ENCODE measurements at regions not wholly inside any gene's neighbourhood (a gene's known extent, or its start where the extent isn't known, plus 50 kb on each side); places are given as distances from the start of the nearest gene placed in this dataset.

DNA sequence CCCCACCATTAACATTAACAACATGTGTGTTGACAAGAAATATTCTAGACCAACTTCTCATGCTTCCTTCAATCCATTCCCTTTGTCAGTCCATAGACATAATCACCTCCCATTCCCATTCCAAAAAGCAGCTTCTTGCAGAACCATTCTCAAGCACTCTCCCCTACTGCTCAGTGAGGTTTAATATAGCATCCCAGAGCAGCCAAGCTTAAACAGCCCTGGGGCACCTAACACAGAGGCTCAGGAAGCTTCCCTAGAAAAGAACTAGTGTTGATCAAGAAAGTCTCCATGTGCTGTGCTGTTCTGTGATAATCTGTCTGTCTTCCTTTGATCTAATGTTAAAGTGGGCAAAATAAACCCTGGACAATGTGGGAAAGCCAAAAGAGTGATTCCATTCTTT is 174.2 kb upstream of the NOCT start:
- DNase-seq, result no peak
- Mint-ChIP-seq H3K9me3 (no peaks in the 10 kb centered on the region), H3K27ac (peak overlapping the region; percentile 0), H3K4me3 (no peak overlapping the region), H3K36me3 (ENCODE audit: low read depth) (no peaks in the 10 kb centered on the region), H3K4me1 (peaks cover 62% of the 10 kb centered on the region), H3K27me3 (ENCODE audit: low read depth, poor library complexity) (no peaks in the 10 kb centered on the region)
- TF ChIP-seq, protein P1, sequence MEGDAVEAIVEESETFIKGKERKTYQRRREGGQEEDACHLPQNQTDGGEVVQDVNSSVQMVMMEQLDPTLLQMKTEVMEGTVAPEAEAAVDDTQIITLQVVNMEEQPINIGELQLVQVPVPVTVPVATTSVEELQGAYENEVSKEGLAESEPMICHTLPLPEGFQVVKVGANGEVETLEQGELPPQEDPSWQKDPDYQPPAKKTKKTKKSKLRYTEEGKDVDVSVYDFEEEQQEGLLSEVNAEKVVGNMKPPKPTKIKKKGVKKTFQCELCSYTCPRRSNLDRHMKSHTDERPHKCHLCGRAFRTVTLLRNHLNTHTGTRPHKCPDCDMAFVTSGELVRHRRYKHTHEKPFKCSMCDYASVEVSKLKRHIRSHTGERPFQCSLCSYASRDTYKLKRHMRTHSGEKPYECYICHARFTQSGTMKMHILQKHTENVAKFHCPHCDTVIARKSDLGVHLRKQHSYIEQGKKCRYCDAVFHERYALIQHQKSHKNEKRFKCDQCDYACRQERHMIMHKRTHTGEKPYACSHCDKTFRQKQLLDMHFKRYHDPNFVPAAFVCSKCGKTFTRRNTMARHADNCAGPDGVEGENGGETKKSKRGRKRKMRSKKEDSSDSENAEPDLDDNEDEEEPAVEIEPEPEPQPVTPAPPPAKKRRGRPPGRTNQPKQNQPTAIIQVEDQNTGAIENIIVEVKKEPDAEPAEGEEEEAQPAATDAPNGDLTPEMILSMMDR (IDR thresholded peaks at IDR 0.05), result no peak

DNA sequence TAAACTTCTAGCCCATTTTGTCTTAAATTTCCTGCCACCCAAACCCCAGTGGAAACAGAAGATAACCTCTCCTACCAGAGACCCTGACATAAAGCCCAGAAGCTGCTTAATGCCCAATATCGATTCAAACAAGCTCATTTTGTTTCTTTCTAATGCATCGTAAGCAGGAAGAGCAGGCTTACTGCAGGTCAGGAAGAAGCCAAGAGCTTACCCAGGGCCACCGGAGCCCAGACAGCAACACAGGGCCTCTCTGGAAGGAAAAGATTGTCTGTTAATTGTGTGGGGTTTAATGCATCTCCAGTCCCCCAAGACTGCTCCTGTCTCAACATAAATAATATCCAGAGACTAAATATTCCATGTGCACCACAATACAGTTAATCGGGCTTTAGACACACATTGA is 177.3 kb upstream of the NOCT start:
- DNase-seq, result no peak
- Mint-ChIP-seq H3K4me1 (peaks cover 61% of the 10 kb centered on the region), H3K27me3 (ENCODE audit: low read depth, poor library complexity) (no peaks in the 10 kb centered on the region), H3K27ac (no peak overlapping the region), H3K9me3 (no peaks in the 10 kb centered on the region), H3K4me3 (no peak overlapping the region), H3K36me3 (ENCODE audit: low read depth) (no peaks in the 10 kb centered on the region)
- TF ChIP-seq, protein P1 (IDR thresholded peaks at IDR 0.05), result no peak

DNA sequence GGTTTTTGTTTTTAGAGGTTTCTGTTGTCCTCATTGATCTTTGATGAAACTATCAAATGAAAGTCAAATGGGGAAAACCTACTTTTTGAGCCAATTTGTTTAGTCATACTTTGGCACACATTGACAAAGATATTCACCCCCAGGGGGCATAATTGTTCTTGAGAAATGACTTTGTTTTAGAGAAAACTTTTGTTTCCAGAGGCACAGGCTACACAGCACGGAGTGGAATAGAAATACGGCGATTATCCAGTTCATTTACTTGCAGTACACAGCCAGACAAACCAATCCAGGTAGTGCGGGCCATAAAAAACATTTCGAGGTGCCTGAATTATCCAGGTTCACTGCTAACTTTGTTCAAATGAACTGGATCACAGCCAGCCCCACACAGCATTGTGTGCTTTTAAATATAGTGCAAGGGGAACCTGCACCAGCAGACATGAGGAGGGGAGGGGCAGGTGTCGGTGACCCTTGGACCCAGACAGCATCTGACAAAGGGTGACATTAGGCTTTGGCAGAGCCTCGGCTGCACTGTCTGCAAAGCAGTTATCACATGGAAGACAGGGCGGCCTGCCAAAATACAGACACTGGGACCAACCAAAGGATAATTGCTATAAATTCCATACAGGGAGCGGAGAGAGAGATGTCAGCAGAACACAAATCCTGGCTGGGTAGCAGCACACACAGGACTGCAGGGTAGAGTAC is 179.6 kb upstream of the NOCT start:
- H3K36me3 Mint-ChIP-seq (ENCODE audit: low read depth), result no peaks in the 10 kb centered on the region
- no peak overlapping the region for H3K27ac Mint-ChIP-seq
- H3K4me3 Mint-ChIP-seq, result no peak overlapping the region
- H3K4me1 Mint-ChIP-seq, result peaks cover 60% of the 10 kb centered on the region
- H3K27me3 Mint-ChIP-seq (ENCODE audit: low read depth, poor library complexity), result no peaks in the 10 kb centered on the region
- TF ChIP-seq, protein P1 (IDR thresholded peaks at IDR 0.05), result no peak
- H3K9me3 Mint-ChIP-seq, result peaks cover 4% of the 10 kb centered on the region
- no peak for DNase-seq

DNA sequence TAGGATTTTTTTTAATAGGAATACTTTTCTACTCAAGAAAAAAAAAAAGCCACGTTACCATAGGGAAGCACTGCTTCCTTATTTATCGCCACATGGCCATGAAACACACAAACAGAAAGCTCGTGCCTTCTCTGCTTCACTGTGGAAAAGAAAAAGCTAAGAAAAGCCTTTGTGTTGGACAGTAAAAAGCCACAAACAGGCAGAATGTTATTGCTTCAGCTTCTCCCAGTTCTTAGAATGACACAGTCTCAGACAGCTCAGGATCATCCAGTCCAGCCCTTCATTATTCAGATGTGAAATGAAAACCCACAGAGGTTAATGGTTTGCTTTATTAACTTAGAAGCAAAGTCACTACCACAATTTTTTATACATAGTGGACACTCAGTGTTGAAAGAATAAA is 181.6 kb upstream of the NOCT start:
- no peaks in the 10 kb centered on the region for H3K27me3 Mint-ChIP-seq (ENCODE audit: low read depth, poor library complexity)
- TF ChIP-seq, protein P1 (IDR thresholded peaks at IDR 0.05), result no peak
- no peaks in the 10 kb centered on the region for H3K36me3 Mint-ChIP-seq (ENCODE audit: low read depth)
- H3K27ac Mint-ChIP-seq, result no peak overlapping the region
- H3K4me1 Mint-ChIP-seq, result peaks cover 46% of the 10 kb centered on the region
- DNase-seq, result no peak
- no peak overlapping the region for H3K4me3 Mint-ChIP-seq
- peaks cover 4% of the 10 kb centered on the region for H3K9me3 Mint-ChIP-seq

DNA sequence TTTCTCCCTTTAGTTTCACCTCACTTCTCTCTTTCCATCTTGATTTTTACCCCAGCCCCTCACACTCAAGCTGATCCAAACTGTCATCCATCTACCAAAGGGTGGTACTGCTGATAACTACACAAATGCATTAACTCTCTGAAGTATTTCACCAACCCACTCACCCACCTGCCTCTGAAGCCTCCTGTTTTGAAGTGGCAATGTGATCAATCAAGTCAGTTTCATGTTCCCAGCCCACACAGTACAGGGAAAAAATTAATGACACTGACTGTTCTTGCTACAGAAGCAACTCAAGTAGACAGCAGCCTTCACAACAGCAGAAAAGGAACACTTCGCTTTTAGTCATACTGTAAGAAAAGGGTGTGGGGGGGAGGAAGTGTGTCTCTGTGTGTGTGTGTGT is 183.0 kb upstream of the NOCT start:
- H3K4me3 Mint-ChIP-seq, result no peak overlapping the region
- no peak for DNase-seq
- H3K27ac Mint-ChIP-seq, result peak overlapping the region; percentile 5
- H3K27me3 Mint-ChIP-seq (ENCODE audit: low read depth, poor library complexity), result no peaks in the 10 kb centered on the region
- H3K9me3 Mint-ChIP-seq, result peaks cover 4% of the 10 kb centered on the region
- no peaks in the 10 kb centered on the region for H3K36me3 Mint-ChIP-seq (ENCODE audit: low read depth)
- TF ChIP-seq, protein P1 (IDR thresholded peaks at IDR 0.05), result no peak
- H3K4me1 Mint-ChIP-seq, result peaks cover 32% of the 10 kb centered on the region

DNA sequence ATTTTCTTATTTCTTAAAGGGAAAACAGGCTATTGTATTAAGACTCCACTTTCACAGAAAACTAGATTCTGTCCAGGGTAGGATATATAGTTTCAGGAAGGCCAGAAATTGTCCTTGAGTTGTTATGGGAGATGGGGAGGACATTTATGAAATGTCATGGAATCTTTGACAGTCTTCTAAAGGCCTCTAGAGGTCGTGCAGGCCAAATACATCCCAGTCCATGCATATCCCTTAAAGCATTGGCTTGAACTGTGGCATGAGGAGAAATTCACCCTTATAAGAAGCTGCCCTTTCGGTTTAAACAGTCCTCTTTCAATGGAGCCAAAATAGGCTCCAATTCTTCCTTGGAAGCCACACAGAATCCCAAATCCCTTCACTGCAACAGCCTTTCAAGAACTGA is 183.6 kb upstream of the NOCT start:
- Mint-ChIP-seq H3K36me3 (ENCODE audit: low read depth) (no peaks in the 10 kb centered on the region), H3K27ac (no peak overlapping the region), H3K9me3 (peaks cover 4% of the 10 kb centered on the region), H3K4me3 (no peak overlapping the region), H3K27me3 (ENCODE audit: low read depth, poor library complexity) (no peaks in the 10 kb centered on the region), H3K4me1 (peaks cover 34% of the 10 kb centered on the region)
- DNase-seq, result no peak
- TF ChIP-seq, protein P1 (IDR thresholded peaks at IDR 0.05), result no peak

Data from nephron progenitor cell (in vitro differentiated cells).